HEK293T (cell line): ENCODE measurements at regions not wholly inside any gene's neighbourhood (a gene's known extent, or its start where the extent isn't known, plus 50 kb on each side); places are given as distances from the start of the nearest gene placed in this dataset.

Source experiments
- CTCF ChIA-PET: fragments of 350-600 bp; formaldehyde crosslinking; extraction: SDS; loops from one replicate; lab custom pipeline; 2021; ENCODE audit warnings: antibody characterized with exemption, inconsistent platforms; lab: Yijun Ruan, JAX
- POLR2A ChIA-PET: fragments of 350-600 bp; formaldehyde crosslinking; extraction: SDS; loops from one replicate; lab custom pipeline; 2020; ENCODE audit warnings: antibody characterized with exemption, inconsistent platforms; lab: Yijun Ruan, JAX
- DNase-seq: peaks from one replicate; pipeline ENCODE4 v3.0.0; 2012; ENCODE audit warnings: mixed read lengths; ENCODE audit errors: extremely low spot score
- ARNT ChIP-seq: fragments of 450-650 bp; IDR thresholded peaks from 2 replicates; pipeline ENCODE4 v1.6.1; 2017; ENCODE audit warnings: mild to moderate bottlenecking
- BHLHE40 ChIP-seq: fragments of 450-650 bp; IDR thresholded peaks from 2 replicates; pipeline ENCODE4 v1.6.1; 2016; ENCODE audit warnings: mild to moderate bottlenecking, moderate library complexity, borderline replicate concordance
- CTBP1 ChIP-seq: fragments of 450-650 bp; IDR thresholded peaks from 2 replicates; pipeline ENCODE4 v1.6.1; 2016; ENCODE audit warnings: borderline replicate concordance
- ELF4 ChIP-seq: fragments of 450-650 bp; IDR thresholded peaks from 2 replicates; pipeline ENCODE4 v1.6.1; 2017; ENCODE audit warnings: antibody characterized with exemption
- FOXA1 ChIP-seq: fragments of 450-650 bp; IDR thresholded peaks from 2 replicates; pipeline ENCODE4 v1.6.1; 2016; ENCODE audit warnings: mild to moderate bottlenecking
- FOXK2 ChIP-seq: fragments of 450-650 bp; IDR thresholded peaks from 2 replicates; pipeline ENCODE4 v1.6.1; 2016; ENCODE audit warnings: mild to moderate bottlenecking
- FOXM1 ChIP-seq: fragments of 450-650 bp; IDR thresholded peaks from 2 replicates; pipeline ENCODE4 v1.6.1; 2017; ENCODE audit warnings: mild to moderate bottlenecking, borderline replicate concordance
- HDGF ChIP-seq: fragments of 450-650 bp; IDR thresholded peaks from 2 replicates; pipeline ENCODE4 v1.6.1; 2017; ENCODE audit warnings: antibody characterized with exemption, borderline replicate concordance
- L3MBTL2 ChIP-seq: fragments of 450-650 bp; conservative IDR thresholded peaks from 2 replicates; pipeline ENCODE4 v1.6.1; 2016; ENCODE audit warnings: mild to moderate bottlenecking
- LEF1 ChIP-seq: fragments of 450-650 bp; IDR thresholded peaks from 2 replicates; pipeline ENCODE4 v1.6.1; 2017; ENCODE audit warnings: mild to moderate bottlenecking, borderline replicate concordance
- NFRKB ChIP-seq: fragments of 450-650 bp; IDR thresholded peaks from 2 replicates; pipeline ENCODE4 v1.6.1; 2016; ENCODE audit warnings: mild to moderate bottlenecking, moderate library complexity
- SP1 ChIP-seq: fragments of 450-650 bp; IDR thresholded peaks from 2 replicates; pipeline ENCODE4 v1.6.1; 2017
- SUZ12 ChIP-seq: fragments of 450-650 bp; IDR thresholded peaks from 2 replicates; pipeline ENCODE4 v1.6.1; 2016; ENCODE audit warnings: mild to moderate bottlenecking
- TARDBP ChIP-seq: fragments of 450-650 bp; IDR thresholded peaks from 2 replicates; pipeline ENCODE4 v1.6.1; 2016
- ZNF384 ChIP-seq: fragments of 450-650 bp; IDR thresholded peaks from 2 replicates; pipeline ENCODE4 v1.6.1; 2016
- TF ChIP-seq, protein P1 (sequence below): fragments of 450-650 bp; IDR thresholded peaks from 2 replicates; pipeline ENCODE4 v1.6.1; 2016

DNA sequence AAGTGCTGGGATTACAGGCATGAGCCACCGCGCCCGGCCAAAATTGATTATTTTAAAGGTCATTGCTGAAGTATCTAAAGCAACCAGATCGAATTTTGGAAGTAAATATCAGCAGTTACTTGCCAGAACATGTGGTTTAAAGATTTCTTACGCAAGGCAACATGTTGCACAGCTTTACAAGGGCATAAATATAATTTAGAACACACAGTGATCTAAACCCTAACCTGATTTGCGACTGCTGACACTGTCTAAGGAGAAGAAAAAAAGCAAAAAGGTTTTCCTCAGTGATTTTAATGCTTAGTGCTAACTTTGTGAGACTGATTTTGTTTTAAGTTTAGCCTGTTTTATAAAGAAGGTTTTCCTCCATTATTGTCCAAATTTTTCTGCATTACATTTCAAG, 569.9 kb upstream of the LINC00305 start:
- POLR2A ChIA-PET, result no interaction called here
- CTCF ChIA-PET, result no interaction called here
- no peak for TF ChIP-seq SUZ12
- no peak for TF ChIP-seq L3MBTL2
- no peak for TF ChIP-seq BHLHE40
- TF ChIP-seq ELF4, result no peak
- TF ChIP-seq FOXM1, result no peak
- no peak for DNase-seq

DNA sequence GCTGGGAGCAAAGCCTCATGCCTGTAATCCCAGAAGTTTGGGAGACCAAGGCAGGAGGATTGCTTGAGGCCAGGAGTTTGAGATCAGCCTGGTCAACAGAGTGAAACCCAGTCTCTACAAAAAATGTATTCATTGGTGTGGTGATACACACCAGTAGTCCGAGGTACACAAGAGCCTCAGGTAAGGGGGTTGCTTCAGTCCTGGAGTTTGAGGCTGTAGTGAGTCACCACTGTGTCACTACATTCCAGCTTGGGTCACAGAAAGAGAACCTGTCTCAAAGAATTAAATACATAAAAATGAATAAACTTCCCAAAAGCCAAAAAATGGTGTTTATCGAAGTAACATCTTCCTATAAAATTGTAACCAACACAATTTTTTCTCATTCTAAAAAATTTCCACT, 568.1 kb upstream of the LINC00305 start:
- no peak for DNase-seq
- ChIA-PET POLR2A (no interaction called here), CTCF (no interaction called here)
- TF ChIP-seq, protein P1, sequence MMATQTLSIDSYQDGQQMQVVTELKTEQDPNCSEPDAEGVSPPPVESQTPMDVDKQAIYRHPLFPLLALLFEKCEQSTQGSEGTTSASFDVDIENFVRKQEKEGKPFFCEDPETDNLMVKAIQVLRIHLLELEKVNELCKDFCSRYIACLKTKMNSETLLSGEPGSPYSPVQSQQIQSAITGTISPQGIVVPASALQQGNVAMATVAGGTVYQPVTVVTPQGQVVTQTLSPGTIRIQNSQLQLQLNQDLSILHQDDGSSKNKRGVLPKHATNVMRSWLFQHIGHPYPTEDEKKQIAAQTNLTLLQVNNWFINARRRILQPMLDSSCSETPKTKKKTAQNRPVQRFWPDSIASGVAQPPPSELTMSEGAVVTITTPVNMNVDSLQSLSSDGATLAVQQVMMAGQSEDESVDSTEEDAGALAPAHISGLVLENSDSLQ, result no peak
- TF ChIP-seq ARNT (no peak), HDGF (no peak), SUZ12 (no peak), TARDBP (no peak), ELF4 (no peak), ZNF384 (no peak), LEF1 (no peak), FOXA1 (no peak)

DNA sequence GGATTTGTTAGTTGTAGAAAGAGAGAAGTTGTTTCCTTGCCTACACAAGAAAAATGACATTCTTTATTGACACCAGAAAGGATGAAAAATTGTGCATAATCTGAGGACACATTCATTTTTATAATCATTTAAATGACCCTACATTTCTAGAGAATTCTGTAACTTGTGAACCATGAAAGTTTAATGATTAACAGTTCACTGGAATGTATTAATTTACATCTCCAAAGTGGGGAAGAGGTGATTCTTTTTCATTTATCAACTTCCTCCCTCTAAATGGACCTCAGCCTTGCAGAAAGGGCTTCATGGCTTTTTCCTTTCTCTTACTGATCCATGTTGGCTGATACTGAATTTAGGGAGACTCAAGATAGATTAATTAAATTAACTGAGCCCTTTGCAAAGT, 565.2 kb upstream of the LINC00305 start:
- POLR2A ChIA-PET, result no interaction called here

DNA sequence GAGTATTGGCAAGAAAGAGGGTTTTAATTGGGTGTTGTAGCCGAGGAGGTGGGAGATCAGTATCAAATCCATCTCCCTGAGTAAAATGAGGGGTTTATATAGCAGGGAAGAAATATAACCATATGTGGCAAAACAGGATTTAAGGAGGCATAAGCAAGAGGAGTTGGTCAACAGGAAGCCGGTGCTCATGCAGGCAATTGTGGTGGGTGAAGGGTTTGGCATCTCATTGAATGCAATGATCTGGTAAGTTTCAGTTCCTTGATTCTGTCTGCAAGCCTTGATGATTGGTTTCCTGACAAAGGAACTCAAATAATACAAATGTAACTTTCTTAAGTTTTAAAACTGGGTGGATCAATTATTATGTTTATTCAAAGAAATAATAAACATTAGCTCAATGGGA, 564.4 kb upstream of the LINC00305 start:
- DNase-seq, result no peak
- ChIA-PET POLR2A (no interaction called here), CTCF (no interaction called here)
- TF ChIP-seq, protein P1, result no peak
- no peak for TF ChIP-seq ELF4
- TF ChIP-seq LEF1, result no peak
- no peak for TF ChIP-seq ARNT
- TF ChIP-seq CTBP1, result no peak
- no peak for TF ChIP-seq TARDBP
- TF ChIP-seq FOXA1, result no peak
- no peak for TF ChIP-seq ZNF384
- no peak for TF ChIP-seq NFRKB
- TF ChIP-seq SUZ12, result no peak
- TF ChIP-seq HDGF, result no peak
- TF ChIP-seq SP1, result no peak

More for the DNA sequence above, 565.2 kb upstream of the LINC00305 start:
- no peak for DNase-seq
- TF ChIP-seq ARNT (no peak), ELF4 (no peak), FOXA1 (no peak), SP1 (no peak), NFRKB (no peak), BHLHE40 (no peak), TARDBP (no peak), HDGF (no peak), CTBP1 (no peak), FOXM1 (no peak), FOXK2 (no peak), ZNF384 (no peak), SUZ12 (no peak), L3MBTL2 (no peak), LEF1 (no peak)
- TF ChIP-seq, protein P1, result no peak
- CTCF ChIA-PET, result no interaction called here

DNA sequence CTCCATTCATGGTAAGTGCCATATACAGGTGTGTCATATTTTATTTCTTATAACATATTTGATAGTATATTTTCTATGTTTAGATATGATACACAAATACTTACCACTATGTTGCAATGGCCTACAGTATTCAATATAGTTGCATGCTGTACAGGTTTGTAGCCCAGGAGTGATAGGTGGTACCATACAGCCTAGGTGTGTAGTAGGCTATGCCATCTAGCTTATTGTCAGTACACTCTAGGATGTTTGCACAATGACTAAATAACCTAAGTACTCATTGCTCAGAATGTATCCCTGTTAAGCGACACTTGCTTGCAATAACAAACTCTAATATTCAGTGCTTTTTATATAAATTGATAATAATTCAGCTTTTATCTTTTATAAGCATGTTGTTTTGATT, 563.1 kb upstream of the LINC00305 start:
- no peak for TF ChIP-seq BHLHE40
- TF ChIP-seq FOXA1, result no peak
- TF ChIP-seq CTBP1, result no peak
- TF ChIP-seq ARNT, result no peak
- no peak for TF ChIP-seq NFRKB
- TF ChIP-seq L3MBTL2, result no peak
- ChIA-PET CTCF (no interaction called here), POLR2A (no interaction called here)
- no peak for DNase-seq

DNA sequence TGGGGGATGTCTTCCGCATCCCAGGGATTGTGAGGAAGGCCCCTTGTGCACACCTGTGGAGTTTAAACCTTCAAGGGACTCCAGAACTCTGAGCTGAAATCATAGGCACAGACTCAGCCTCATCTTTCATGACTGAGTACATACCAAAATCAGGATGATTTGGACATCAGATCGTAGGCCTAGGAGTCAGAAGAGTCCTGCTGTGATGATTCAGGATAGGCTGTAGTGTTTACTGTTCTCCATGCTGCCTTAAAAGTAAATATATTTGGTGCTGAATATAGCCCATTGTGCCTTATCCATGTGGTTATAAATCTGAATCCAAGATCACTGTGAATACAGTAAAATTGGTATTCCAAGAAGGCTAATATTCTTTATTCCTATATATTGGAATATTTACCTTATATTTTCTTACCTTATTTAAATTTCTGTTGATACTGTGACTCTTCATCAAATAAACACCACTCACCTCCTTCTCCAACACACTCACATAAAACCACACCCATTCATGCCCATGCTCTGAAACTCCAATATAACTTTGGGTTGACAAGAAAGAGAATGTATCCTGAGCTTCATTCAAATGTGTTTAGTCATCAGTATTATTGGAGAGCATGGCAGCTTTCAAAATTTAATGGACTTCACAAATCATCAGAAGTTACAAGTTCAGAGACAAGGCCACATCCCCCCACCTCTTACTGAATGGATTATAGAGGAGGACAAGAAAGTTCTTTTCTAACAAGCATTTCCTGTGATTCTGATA, 561.4 kb upstream of the LINC00305 start:
- TF ChIP-seq TARDBP (no peak), CTBP1 (no peak), L3MBTL2 (no peak), NFRKB (no peak), ZNF384 (no peak), ARNT (no peak), LEF1 (no peak), SUZ12 (no peak), HDGF (no peak), ELF4 (no peak), SP1 (no peak), FOXK2 (no peak), FOXA1 (no peak), BHLHE40 (no peak), FOXM1 (no peak)
- TF ChIP-seq, protein P1, result no peak
- POLR2A ChIA-PET, result no interaction called here
- no peak for DNase-seq
- CTCF ChIA-PET, result interaction anchor here (0.6 kb wide), 1 partner anchor 451 kb away, joined by 5 read pairs; no protein-coding TSS in a partner anchor
